Liver (tissue), 8 donors: ENCODE measurements at regions not wholly inside any gene's neighbourhood (a gene's known extent, or its start where the extent isn't known, plus 50 kb on each side); places are given as distances from the start of the nearest gene placed in this dataset.

Experiments
- DNase-seq: peaks from one replicate; pipeline ENCODE4 v3.0.0-alpha.2; 2017; ENCODE audit warnings: low spot score
- H3K27ac ChIP-seq, 2 donors: one replicate each; pipeline ENCODE4 v1.7.0; 2013; ENCODE audit warnings: inconsistent platforms in 2 of 2, low read length in 2 of 2, control low read depth in 1 of 2, low read depth in 1 of 2, mild to moderate bottlenecking in 1 of 2
- H3K27me3 ChIP-seq, 4 donors: one replicate each; pipeline versions ENCODE4 v1.6.1 to v1.7.0; 2013; ENCODE audit warnings: low read length in 3 of 4, inconsistent platforms in 1 of 4, mild to moderate bottlenecking in 1 of 4, moderate library complexity in 1 of 4; ENCODE audit not compliant: control insufficient read depth in 4 of 4, insufficient read depth in 4 of 4
- H3K36me3 ChIP-seq, 4 donors: one replicate each; pipeline versions ENCODE4 v1.6.1 to v1.7.0; 2013; ENCODE audit warnings: low read length in 3 of 4, mild to moderate bottlenecking in 3 of 4, low read depth in 1 of 4, moderate library complexity in 1 of 4; ENCODE audit not compliant: control insufficient read depth in 4 of 4, insufficient read depth in 3 of 4
- H3K4me1 ChIP-seq, 4 donors: one replicate each; pipeline versions ENCODE4 v1.6.1 to v1.7.0; 2013; ENCODE audit warnings: low read length in 3 of 4, mild to moderate bottlenecking in 3 of 4, moderate library complexity in 1 of 4; ENCODE audit not compliant: control insufficient read depth in 4 of 4, insufficient read depth in 4 of 4
- H3K4me3 ChIP-seq, 3 donors: one replicate each; pipeline versions ENCODE4 v1.6.1 to v1.7.0; 2013; ENCODE audit warnings: low read length in 3 of 3, control low read depth in 1 of 3, low read depth in 1 of 3, mild to moderate bottlenecking in 1 of 3
- H3K9ac ChIP-seq, 2 donors: one replicate each; pipeline ENCODE4 v1.7.0; 2013; ENCODE audit warnings: low read length in 2 of 2, mild to moderate bottlenecking in 2 of 2, moderate library complexity in 2 of 2, control low read depth in 1 of 2, low read depth in 1 of 2
- H3K9me3 ChIP-seq, 4 donors: one replicate each; pipeline versions ENCODE4 v1.6.1 to v1.7.0; 2013; ENCODE audit warnings: low read length in 3 of 4; ENCODE audit not compliant: control insufficient read depth in 4 of 4
- ATF3 ChIP-seq: IDR thresholded peaks from 2 replicates; pipeline ENCODE4 v1.6.1; 2016; ENCODE audit warnings: antibody characterized with exemption
- CTCF ChIP-seq: fragments of 150-350 bp; IDR thresholded peaks from 2 replicates; pipeline ENCODE4 v1.5.1; 2017; ENCODE audit warnings: improper control_type of control experiment, low read depth, low read length; ENCODE audit not compliant: missing input control
- FOXA1 ChIP-seq: IDR thresholded peaks from 2 replicates; pipeline ENCODE4 v1.6.1; 2016; ENCODE audit warnings: antibody characterized with exemption
- FOXA2 ChIP-seq: IDR thresholded peaks from 2 replicates; pipeline ENCODE4 v1.6.1; 2016; ENCODE audit warnings: antibody characterized with exemption
- GABPA ChIP-seq, 2 donors: IDR thresholded peaks in 1 of 2; conservative IDR thresholded peaks in 1 of 2; 2 replicates each; pipeline ENCODE4 v1.6.1; 2016; ENCODE audit warnings: antibody characterized with exemption in 2 of 2, mild to moderate bottlenecking in 1 of 2, moderate library complexity in 1 of 2
- HNF4A ChIP-seq, 2 donors: conservative IDR thresholded peaks; 2 replicates each; pipeline ENCODE4 v1.6.1; 2016; ENCODE audit warnings: antibody characterized with exemption in 2 of 2, mild to moderate bottlenecking in 2 of 2
- HNF4G ChIP-seq: IDR thresholded peaks from 2 replicates; pipeline ENCODE4 v1.6.1; 2016; ENCODE audit warnings: antibody characterized with exemption
- JUND ChIP-seq, 2 donors: IDR thresholded peaks; 2 replicates each; pipeline ENCODE4 v1.6.1; 2016; ENCODE audit warnings: antibody characterized with exemption in 2 of 2
- MAX ChIP-seq: IDR thresholded peaks from 2 replicates; pipeline ENCODE4 v1.6.1; 2016; ENCODE audit warnings: antibody characterized with exemption
- NR2F2 ChIP-seq: IDR thresholded peaks from 2 replicates; pipeline ENCODE4 v1.6.1; 2016; ENCODE audit warnings: antibody characterized with exemption
- RAD21 ChIP-seq, 2 donors: IDR thresholded peaks; 2 replicates each; pipeline ENCODE4 v1.6.1; 2016; ENCODE audit warnings: antibody characterized with exemption in 2 of 2, mild to moderate bottlenecking in 2 of 2
- RXRA ChIP-seq, 2 donors: IDR thresholded peaks; 2 replicates each; pipeline ENCODE4 v1.6.1; 2017 to 2018; ENCODE audit warnings: antibody characterized with exemption in 2 of 2, mild to moderate bottlenecking in 1 of 2
- SP1 ChIP-seq: IDR thresholded peaks from 2 replicates; pipeline ENCODE4 v1.6.1; 2018; ENCODE audit warnings: antibody characterized with exemption, mild to moderate bottlenecking
- TAF1 ChIP-seq: conservative IDR thresholded peaks from 2 replicates; pipeline ENCODE4 v1.6.1; 2016; ENCODE audit warnings: antibody characterized with exemption, mild to moderate bottlenecking
- YY1 ChIP-seq: IDR thresholded peaks from 2 replicates; pipeline ENCODE4 v1.6.1; 2016; ENCODE audit warnings: antibody characterized with exemption, mild to moderate bottlenecking
- ZBTB33 ChIP-seq: IDR thresholded peaks from 2 replicates; pipeline ENCODE4 v1.6.1; 2016; ENCODE audit warnings: antibody characterized with exemption
- WGBS: extraction: QIAGEN DNeasy Blood & Tissue Kit; methylation state at CpG from one replicate; pipeline ENCODE4 v1.1.7; 2013; 5-methylcytosine and 5-hydroxymethylcytosine counted together
- donor health status: healthy.
- donor health status: healthy.
- donor health status: healthy.
- donor health status: healthy.
- donor health status: healthy.

GRCh38 chr10:55158633-55159032, 357.6 kb upstream of the PCDH15 start:
- no peaks in the 10 kb centered on the region for H3K36me3 ChIP-seq
- no peak for DNase-seq
- WGBS = 39% methylated on average over 1 of the region's 1 CpG

GRCh38 chr10:55146032-55146431, 345.0 kb upstream of the PCDH15 start:
- Histone ChIP-seq H3K36me3 (no peaks in the 10 kb centered on the region), H3K9me3 (no peaks in the 10 kb centered on the region), H3K27me3 (no peaks in the 10 kb centered on the region), H3K4me1 (no peaks in the 10 kb centered on the region), H3K27ac (no peak overlapping the region), H3K4me3 (no peak overlapping the region), H3K9ac (no peak overlapping the region)
- DNase-seq = no peak
- 60% methylated on average over 5 of the region's 5 CpGs for WGBS
- TF ChIP-seq FOXA1 (no peak), TAF1 (no peak), ZBTB33 (no peak), FOXA2 (no peak), CTCF (no peak), HNF4G (no peak), NR2F2 (no peak), SP1 (no peak), YY1 (no peak), JUND (IDR thresholded peaks at IDR 0.05) (no peak)

More at GRCh38 chr10:55158633-55159032, 357.6 kb upstream of the PCDH15 start:
- Histone ChIP-seq H3K27ac (no peak overlapping the region), H3K4me1 (no peaks in the 10 kb centered on the region), H3K4me3 (no peak overlapping the region), H3K9me3 (no peaks in the 10 kb centered on the region), H3K9ac (no peak overlapping the region), H3K27me3 (no peaks in the 10 kb centered on the region)
- TF ChIP-seq FOXA1 = no peak
- TF ChIP-seq GABPA (IDR thresholded peaks at IDR 0.05 in 1 of 2, conservative IDR thresholded peaks at IDR 0.05 in 1 of 2) = no peak
- TF ChIP-seq RXRA (IDR thresholded peaks at IDR 0.05) = no peak
- TF ChIP-seq ZBTB33 = no peak
- TF ChIP-seq HNF4A (conservative IDR thresholded peaks at IDR 0.05) = no peak
- no peak for TF ChIP-seq CTCF
- TF ChIP-seq JUND (IDR thresholded peaks at IDR 0.05) = no peak
- no peak for TF ChIP-seq FOXA2
- TF ChIP-seq SP1 = no peak
- TF ChIP-seq TAF1 = no peak
- no peak for TF ChIP-seq ATF3
- no peak for TF ChIP-seq RAD21 (IDR thresholded peaks at IDR 0.05)
- no peak for TF ChIP-seq MAX
